Fibroblast of villous mesenchyme (primary cell): ENCODE measurements at regions not wholly inside any gene's neighbourhood (a gene's known extent, or its start where the extent isn't known, plus 50 kb on each side); places are given as distances from the start of the nearest gene placed in this dataset.

Experiments
- DNase-seq: peaks from one replicate; pipeline ENCODE4 v3.0.0-alpha.2; 2010; ENCODE audit warnings: low read depth
- H3K4me3 ChIP-seq: 2 replicates; pipeline ENCODE4 v1.5.1; 2011; ENCODE audit warnings: low read depth, mild to moderate bottlenecking, low read length
- TF ChIP-seq, protein P1 (sequence below): IDR thresholded peaks from 2 replicates; pipeline ENCODE4 v1.5.1; 2012; ENCODE audit warnings: low read depth, mild to moderate bottlenecking, low read length; ENCODE audit not compliant: insufficient read depth

GRCh38 chr11:27186580-27186979 lies 146.0 kb downstream of the BBOX1 start:
- H3K4me3 ChIP-seq = no peak overlapping the region
- no peak for DNase-seq
- TF ChIP-seq, protein P1, sequence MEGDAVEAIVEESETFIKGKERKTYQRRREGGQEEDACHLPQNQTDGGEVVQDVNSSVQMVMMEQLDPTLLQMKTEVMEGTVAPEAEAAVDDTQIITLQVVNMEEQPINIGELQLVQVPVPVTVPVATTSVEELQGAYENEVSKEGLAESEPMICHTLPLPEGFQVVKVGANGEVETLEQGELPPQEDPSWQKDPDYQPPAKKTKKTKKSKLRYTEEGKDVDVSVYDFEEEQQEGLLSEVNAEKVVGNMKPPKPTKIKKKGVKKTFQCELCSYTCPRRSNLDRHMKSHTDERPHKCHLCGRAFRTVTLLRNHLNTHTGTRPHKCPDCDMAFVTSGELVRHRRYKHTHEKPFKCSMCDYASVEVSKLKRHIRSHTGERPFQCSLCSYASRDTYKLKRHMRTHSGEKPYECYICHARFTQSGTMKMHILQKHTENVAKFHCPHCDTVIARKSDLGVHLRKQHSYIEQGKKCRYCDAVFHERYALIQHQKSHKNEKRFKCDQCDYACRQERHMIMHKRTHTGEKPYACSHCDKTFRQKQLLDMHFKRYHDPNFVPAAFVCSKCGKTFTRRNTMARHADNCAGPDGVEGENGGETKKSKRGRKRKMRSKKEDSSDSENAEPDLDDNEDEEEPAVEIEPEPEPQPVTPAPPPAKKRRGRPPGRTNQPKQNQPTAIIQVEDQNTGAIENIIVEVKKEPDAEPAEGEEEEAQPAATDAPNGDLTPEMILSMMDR = no peak

DNA sequence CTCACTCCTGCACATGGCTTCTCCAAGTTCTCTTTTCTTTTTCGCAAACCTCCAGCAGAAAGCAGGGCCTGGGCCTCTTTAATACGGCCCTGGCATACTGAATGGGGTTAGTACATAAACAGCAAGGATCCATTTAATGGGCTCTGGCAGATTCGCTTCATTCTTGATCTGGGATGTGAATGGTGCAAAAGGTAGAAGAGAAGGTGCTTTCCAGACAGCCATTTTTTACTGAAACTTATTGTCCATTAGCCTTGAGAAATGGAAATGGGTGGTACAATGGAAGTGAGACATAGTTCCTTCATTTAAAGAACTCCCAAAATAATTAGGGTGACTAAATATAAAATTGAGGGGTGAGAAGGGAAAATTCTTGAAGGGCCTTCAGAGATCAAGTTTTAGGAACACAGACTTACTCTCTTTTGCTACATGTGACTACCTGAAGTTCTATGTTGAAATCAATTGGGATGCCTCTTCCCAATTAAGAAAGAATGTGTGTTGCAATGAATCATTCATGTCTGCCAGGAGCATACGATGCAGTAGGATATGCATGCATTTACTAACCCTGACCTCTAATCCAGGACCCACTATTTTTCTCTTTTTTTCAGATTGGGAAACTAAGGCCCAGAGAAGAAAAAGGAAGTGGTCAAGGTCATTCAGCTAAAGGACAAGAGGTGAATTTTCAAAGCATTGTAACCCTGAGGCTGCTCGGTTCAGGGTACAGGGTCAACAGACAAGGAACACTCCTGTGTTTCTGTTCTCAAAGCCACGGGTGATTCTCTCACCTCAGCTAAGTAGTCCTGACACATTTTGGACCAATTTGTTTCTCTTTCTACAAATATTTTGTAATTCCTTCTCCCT lies 144.1 kb downstream of the BBOX1 start:
- TF ChIP-seq, protein P1 = no peak
- DNase-seq = no peak
- H3K4me3 ChIP-seq = no peak overlapping the region

GRCh38 chr11:27183672-27184457 lies 143.2 kb downstream of the BBOX1 start:
- TF ChIP-seq, protein P1 = peak; percentile 73
- H3K4me3 ChIP-seq = no peak overlapping the region
- peak; percentile 81 for DNase-seq

- no peak overlapping the region for H3K4me3 ChIP-seq
- DNase-seq = no peak
- TF ChIP-seq, protein P1 = no peak
Observed at GRCh38 chr11:27179334-27179733, 138.7 kb downstream of the BBOX1 start.

GRCh38 chr11:27178859-27179258 lies 138.2 kb downstream of the BBOX1 start:
- no peak overlapping the region for H3K4me3 ChIP-seq
- DNase-seq = no peak
- TF ChIP-seq, protein P1 = no peak
